ENCODE measurements at regions not wholly inside any gene's neighbourhood (a gene's known extent, or its start where the extent isn't known, plus 50 kb on each side); places are given as distances from the start of the nearest gene placed in this dataset.

DNA sequence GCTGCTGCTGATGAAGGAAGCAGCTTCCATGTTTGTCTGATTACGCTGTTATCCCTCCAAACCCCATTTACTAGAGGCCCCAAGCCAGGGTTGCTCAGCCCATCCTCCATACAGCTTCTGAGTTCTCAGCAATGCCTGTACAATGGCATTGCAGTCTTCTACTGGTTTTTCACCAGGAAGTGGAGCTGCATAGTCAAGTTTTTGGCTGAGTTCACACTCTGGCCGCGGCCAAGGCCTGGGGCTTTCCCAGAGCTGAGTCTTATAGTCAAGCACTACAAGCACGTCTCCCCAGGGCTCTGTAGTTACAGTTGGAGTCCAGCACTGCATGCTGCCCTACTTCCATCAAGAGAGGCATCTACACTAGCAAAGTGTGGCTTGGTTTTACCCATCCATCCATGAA lies 182.5 kb downstream of the POU4F1 start:
- DNase-seq: no peak

DNA sequence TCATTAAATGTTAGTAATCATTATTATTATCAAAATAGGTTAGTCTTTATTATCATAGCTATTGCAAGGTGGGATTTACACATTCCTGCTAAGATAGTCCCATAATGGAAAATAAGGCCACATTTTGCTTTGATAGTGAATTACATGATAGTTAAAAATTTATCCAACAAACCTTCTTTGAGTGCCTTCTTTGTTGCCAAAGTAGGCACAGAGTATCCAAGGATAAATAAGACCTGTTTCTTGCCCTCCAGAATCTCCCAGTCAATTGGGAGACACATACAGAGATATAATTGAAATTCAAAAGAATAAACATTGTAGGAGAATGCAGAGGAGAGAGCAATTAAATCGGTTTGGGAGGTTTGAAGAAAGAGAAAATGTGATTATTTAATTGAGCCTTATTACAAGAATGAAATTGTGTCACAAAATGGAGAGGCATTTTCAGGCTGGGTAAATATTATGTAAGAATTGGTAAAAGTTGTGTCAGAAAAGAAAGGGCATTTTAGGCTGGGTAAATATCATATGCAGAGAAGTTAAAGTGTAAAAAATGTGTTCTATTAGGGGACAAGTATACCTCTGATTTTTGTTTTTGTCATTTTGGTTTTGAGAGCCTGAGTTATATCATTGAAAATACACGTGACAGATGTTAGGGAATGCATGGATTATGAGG lies 189.3 kb downstream of the POU4F1 start:
- no peak for DNase-seq

DNA sequence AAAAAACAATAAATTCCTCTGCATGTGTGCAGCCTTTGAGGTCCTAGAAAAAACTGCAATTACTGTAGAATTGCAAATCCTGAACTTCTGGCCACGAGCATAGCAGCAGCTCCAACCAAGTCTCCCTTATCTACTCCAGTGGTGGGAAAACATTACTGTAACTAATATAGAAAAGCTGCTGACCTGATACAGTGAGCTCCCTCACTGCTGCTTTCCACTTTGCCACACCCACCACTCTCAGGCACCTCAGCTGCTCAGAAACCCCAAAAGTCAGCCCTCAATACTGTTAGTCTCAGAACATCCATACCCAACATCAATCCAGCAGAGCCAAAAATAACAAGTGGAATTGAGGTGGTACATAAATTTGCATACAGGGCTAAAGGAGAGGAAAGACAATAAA lies 192.5 kb downstream of the POU4F1 start:
- DNase-seq: no peak

- no peak for DNase-seq
Observed at GRCh38 chr13:78410164-78410563, 193.2 kb downstream of the POU4F1 start.

DNA sequence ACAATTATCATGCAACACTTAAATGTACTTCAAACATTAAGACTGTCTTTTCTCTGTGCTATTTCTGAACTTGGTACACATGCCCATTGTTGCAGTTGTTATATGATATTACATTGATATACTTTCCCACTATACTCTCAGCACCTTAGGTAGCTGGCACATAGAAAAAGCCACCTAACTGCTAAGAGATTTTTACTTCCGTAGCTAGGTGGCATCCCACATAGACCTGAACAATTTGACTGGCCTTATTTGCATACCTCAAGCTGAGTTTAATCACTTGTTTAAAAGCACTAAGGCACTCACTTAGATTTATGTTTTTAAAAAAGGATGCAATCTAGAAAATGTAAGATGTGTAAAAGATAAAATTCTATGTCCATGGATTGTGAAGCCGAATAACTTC lies 194.2 kb downstream of the POU4F1 start:
- DNase-seq: no peak

DNA sequence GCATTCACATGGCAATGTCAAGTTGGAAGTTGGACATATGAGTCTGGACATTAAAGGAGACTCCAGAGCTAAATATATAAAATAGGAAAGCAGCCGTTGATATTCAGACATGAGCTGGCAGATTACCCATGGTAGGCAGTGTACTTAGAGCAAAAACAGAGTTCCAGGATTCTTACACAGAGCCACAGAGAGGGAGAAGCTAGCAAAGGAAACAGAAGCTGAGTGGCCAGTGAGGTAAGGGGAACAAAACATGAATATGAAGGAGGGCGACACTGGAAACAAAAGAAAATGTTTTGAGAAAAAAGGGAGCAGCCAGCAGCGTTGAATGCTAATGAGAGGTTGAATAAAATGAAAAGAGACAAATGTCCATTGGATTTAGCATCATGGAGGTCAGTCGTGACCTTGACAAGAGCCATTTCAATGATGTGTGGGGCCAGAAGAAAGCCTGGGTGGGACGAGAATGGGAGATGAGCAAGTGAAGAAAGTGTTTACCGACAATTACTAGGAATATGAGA lies 198.4 kb downstream of the POU4F1 start:
- DNase-seq: no peak

- no peak for DNase-seq
Observed at GRCh38 chr13:78402708-78403400, 200.5 kb downstream of the POU4F1 start.

GRCh38 chr13:78401873-78402707 lies 201.3 kb downstream of the POU4F1 start:
- no peak for DNase-seq

DNA sequence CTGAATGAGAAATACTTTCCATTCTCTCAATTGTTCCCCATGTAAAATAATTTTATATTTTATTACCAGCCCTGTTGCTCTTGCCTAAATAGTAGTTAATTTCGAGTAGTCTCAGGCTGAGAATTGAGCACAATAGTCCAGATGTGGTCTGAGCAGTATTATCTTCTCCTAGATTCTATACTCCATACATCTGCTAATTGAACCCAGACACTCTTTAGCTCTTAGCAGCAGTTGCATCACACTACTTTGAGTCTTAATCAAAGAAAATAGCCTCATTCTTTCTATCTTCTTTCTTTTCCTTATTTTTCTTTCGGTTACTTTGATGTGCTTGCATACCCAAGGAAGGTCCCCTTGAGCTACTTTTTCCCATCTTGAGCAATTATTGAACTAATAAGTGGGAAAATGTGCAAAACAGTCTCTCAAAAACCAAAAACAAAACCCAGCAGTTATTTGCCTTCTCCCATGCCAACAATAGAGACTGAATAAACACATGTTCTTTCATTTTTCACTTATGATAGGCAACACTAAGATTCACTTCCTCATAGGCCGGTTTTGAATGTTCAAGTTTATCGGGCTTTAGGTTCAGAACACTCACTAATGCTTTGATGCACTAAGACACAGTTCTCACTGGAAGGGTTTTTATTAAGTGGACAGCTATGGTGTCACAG lies 204.5 kb downstream of the POU4F1 start:
- DNase-seq: no peak

GRCh38 chr13:78393286-78394142 lies 209.8 kb downstream of the POU4F1 start:
- no peak for DNase-seq

- no peak for DNase-seq
Observed at GRCh38 chr13:78383899-78384298, 219.5 kb downstream of the POU4F1 start.

GRCh38 chr13:78383071-78383484 lies 220.3 kb downstream of the POU4F1 start:
- no peak for DNase-seq

- no peak for DNase-seq
Observed at GRCh38 chr13:78382491-78382890, 220.9 kb downstream of the POU4F1 start.

DNA sequence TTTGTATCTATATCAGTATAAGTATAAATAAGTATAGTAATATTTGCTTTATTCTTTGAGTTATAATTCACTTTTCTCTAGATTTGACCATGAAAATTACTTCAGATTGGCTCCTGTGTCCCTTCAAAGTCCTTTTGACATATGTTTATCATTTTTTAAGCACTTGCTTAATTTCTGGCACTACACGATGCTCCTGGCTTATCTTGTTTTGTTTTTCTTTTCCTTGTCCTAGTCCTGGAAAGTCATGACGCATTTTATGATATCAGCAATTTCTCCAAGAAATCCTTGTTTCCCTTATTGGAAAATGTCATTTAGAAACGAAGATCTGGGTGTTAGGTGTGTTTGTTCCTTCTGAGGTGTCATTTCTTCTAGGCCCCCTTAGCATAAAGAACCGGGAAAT lies 226.5 kb downstream of the POU4F1 start:
- DNase-seq: no peak

DNA sequence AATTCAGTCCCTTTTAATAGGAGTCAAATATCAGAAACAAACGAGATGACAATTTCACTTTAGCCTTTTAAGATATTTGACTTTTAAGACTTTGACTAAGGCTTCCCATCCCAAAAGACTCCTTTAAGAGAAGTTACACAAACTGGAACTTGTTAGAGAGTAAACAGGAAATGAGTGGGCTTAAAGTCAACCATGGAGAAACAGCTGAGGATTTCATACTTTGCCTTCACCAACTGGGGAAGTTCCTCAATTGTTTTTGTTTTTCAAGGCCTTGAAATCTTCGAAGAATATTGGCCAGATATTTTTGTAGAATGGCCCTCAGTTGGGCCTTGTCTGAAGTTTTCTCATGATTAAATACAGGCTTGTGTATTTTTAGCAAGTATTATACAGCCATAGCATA lies 227.3 kb downstream of the POU4F1 start:
- no peak for DNase-seq

- no peak for DNase-seq
Observed at GRCh38 chr13:78372581-78372980, 230.8 kb downstream of the POU4F1 start.

DNA sequence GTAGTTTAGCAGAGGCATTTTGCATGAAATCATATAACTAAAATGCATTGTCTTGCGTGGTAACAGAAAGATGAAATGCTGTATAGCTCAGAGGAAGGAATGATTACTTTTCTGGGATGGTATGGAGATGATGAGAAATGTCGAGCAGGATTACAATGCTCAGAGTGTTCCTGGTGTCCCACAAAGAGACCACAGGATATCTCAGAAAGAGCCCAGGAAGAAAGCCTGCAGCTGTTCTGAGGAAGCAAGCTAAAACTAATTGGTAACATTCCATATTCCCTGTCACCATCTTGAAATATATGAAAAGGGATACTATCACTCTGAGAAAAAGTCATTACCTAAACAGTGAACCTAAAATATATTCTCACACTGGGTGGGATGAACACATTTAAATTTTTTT lies 233.1 kb downstream of the POU4F1 start:
- no peak for DNase-seq

DNA sequence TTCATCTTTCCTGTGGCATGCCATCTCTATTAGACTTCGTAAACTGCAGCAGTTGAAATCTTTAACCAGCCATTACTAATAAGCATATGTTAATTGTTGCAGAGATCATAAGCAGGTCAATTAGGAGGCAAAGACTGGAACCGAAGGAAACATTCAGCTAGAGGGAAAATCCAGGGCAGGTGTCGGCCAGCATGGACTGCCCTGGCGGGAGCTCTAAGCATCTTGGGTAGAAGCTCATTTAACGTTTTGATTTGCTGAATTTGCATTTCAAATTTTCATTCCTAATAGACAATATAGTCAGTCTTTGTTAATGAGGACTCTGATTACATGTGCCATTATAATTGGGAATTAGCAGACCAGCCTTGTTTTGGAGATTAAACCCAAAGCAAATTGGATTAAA lies 238.6 kb downstream of the POU4F1 start:
- no peak for DNase-seq

DNA sequence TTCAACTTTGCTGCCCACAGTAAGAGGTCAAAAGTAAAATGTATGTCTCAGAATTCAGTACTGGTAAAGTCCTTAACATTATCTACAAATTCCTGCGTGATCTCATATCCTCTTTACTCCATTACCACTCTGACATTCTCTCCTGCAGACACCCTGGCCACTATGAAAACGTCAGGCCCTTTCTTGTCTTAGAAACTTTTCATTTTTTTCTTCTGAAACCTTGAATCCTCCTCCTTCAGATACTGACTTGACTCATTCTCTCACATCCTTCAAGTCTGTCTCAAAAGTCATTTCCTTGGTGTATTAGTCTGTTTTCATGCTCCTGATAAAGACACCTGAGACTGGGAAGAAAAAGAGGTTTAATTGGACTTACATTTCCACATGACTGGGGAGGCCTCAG lies 262.3 kb downstream of the POU4F1 start:
- DNase-seq: no peak

DNA sequence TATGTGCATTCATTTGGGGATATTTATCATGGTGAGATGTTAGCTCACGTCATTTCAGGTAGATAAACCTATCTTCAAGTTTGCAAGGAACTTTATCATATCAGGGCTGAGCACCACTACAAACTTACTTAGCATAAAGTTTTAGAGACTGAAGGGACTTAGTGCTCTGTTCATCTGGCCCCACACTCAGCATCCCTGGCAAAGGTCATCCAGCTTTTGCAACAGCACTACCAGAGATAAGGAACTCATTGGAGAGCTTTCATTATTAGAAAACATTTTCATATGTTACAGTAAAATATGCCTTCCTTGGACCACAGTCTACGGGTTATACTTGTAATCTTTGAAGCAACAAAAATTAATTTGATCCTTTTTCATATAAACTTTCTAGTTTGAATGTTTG lies 263.4 kb downstream of the POU4F1 start:
- DNase-seq: no peak

GRCh38 chr13:78334059-78334458 lies 269.3 kb downstream of the POU4F1 start:
- DNase-seq: no peak

GRCh38 chr13:78326633-78327032 lies 276.7 kb downstream of the POU4F1 start:
- DNase-seq: no peak
